GM18870 (cell line): ENCODE measurements at regions not wholly inside any gene's neighbourhood (a gene's known extent, or its start where the extent isn't known, plus 50 kb on each side); places are given as distances from the start of the nearest gene placed in this dataset.

Experiments used
- ATAC-seq: cut with Tn5 transposase; IDR thresholded peaks from one replicate; pipeline ENCODE4 v1.9.1; 2021; ENCODE audit warnings: moderate library complexity; ENCODE audit not compliant: unreplicated experiment

GRCh38 chr5:89996890-89997289 is 412.7 kb downstream of the CETN3 start:
- ATAC-seq = no peak

GRCh38 chr5:89996335-89996734 is 413.2 kb downstream of the CETN3 start:
- ATAC-seq = no peak

GRCh38 chr5:89994266-89994665 is 415.3 kb downstream of the CETN3 start:
- no peak for ATAC-seq

- ATAC-seq = no peak
Observed at GRCh38 chr5:89992201-89992600, 417.4 kb downstream of the CETN3 start.

GRCh38 chr5:89991592-89991991 is 418.0 kb downstream of the CETN3 start:
- ATAC-seq = no peak

- no peak for ATAC-seq
Observed at GRCh38 chr5:89989776-89990175, 419.8 kb downstream of the CETN3 start.

- ATAC-seq = no peak
Observed at GRCh38 chr5:89988998-89989655, 420.4 kb downstream of the CETN3 start.

GRCh38 chr5:89988129-89988810 is 421.3 kb downstream of the CETN3 start:
- ATAC-seq = no peak

- no peak for ATAC-seq
Observed at GRCh38 chr5:89983216-89983615, 426.3 kb downstream of the CETN3 start.

- ATAC-seq = no peak
Observed at GRCh38 chr5:89981878-89982773, 427.4 kb downstream of the CETN3 start.

- no peak for ATAC-seq
Observed at GRCh38 chr5:89981021-89981420, 428.5 kb downstream of the CETN3 start.

GRCh38 chr5:89973516-89973915 is 436.0 kb downstream of the CETN3 start:
- no peak for ATAC-seq

GRCh38 chr5:89972901-89973300 is 436.7 kb downstream of the CETN3 start:
- no peak for ATAC-seq

GRCh38 chr5:89968958-89969381 is 440.6 kb downstream of the CETN3 start:
- ATAC-seq = no peak

- ATAC-seq = no peak
Observed at GRCh38 chr5:89967771-89968444, 441.6 kb downstream of the CETN3 start.

GRCh38 chr5:89956838-89957237 is 452.7 kb downstream of the CETN3 start:
- no peak for ATAC-seq

GRCh38 chr5:89954916-89955315 is 454.6 kb downstream of the CETN3 start:
- no peak for ATAC-seq

GRCh38 chr5:89951876-89952275 is 457.7 kb downstream of the CETN3 start:
- ATAC-seq = no peak

- ATAC-seq = no peak
Observed at GRCh38 chr5:89950234-89950633, 459.3 kb downstream of the CETN3 start.

- no peak for ATAC-seq
Observed at GRCh38 chr5:89948977-89949376, 460.6 kb downstream of the CETN3 start.

- no peak for ATAC-seq
Observed at GRCh38 chr5:89946916-89947315, 462.6 kb downstream of the CETN3 start.
